ENCODE measurements at regions not wholly inside any gene's neighbourhood (a gene's known extent, or its start where the extent isn't known, plus 50 kb on each side); places are given as distances from the start of the nearest gene placed in this dataset.

GRCh38 chr13:64925727-64926126, 2304.4 kb downstream of the PCDH9 start:
- TF ChIP-seq EZH2phosphoT487 (IDR thresholded peaks at IDR 0.05; ENCODE audit: low read depth) (no peak), CTCF (IDR thresholded peaks at IDR 0.05; ENCODE audit: low read depth, low read length) (no peak)
